K562 (cell line): ENCODE measurements at regions not wholly inside any gene's neighbourhood (a gene's known extent, or its start where the extent isn't known, plus 50 kb on each side); places are given as distances from the start of the nearest gene placed in this dataset.

Experiments used
- CREM ChIP-seq: IDR thresholded peaks from 2 replicates; pipeline ENCODE4 v1.6.1; 2014; ENCODE audit warnings: antibody characterized with exemption, low read depth
- EZH2 ChIP-seq: IDR thresholded peaks from 2 replicates; pipeline ENCODE4 v1.6.1; 2012; ENCODE audit warnings: low read depth, mild to moderate bottlenecking, inconsistent platforms, low read length, borderline replicate concordance
- HOXB6 ChIP-seq: fragments of 250-450 bp; sonication (Bioruptor Pico); IDR thresholded peaks from 2 replicates; pipeline ENCODE4 v1.5.1; 2022; ENCODE audit warnings: mild to moderate bottlenecking, borderline replicate concordance
- POLR2A ChIP-seq: fragments of 450-650 bp; conservative IDR thresholded peaks from 2 replicates; pipeline ENCODE4 v1.6.1; 2016
- TRIM24 ChIP-seq, 2 experiments: fragments of 450-650 bp; IDR thresholded peaks; 2 replicates each; pipeline ENCODE4 v1.6.1; 2016
- ZFX ChIP-seq: sonication (generic); formaldehyde crosslinking; IDR thresholded peaks from 2 replicates; pipeline ENCODE4 v1.8.0; 2022; ENCODE audit warnings: mild to moderate bottlenecking, missing genetic modification reagents, moderate library complexity
- ZNF431 ChIP-seq: sonication (generic); formaldehyde crosslinking; IDR thresholded peaks from 2 replicates; pipeline ENCODE4 v1.8.0; 2022; ENCODE audit warnings: mild to moderate bottlenecking, missing genetic modification reagents
- ZNF764 ChIP-seq: fragments of 250-450 bp; sonication (Bioruptor Pico); IDR thresholded peaks from 2 replicates; pipeline ENCODE4 v1.4.0; 2020; ENCODE audit warnings: low read depth, mild to moderate bottlenecking, moderate library complexity
- ZNF766 ChIP-seq: fragments of 200-800 bp; sonication (Bioruptor generic); conservative IDR thresholded peaks from 2 replicates; pipeline ENCODE4 v1.6.1; 2016; ENCODE audit warnings: missing genetic modification characterization, missing compliant biosample characterization
- ZNF830 ChIP-seq: fragments of 250-450 bp; sonication (Bioruptor Pico); IDR thresholded peaks from 2 replicates; pipeline ENCODE4 v1.5.0; 2021; ENCODE audit warnings: mild to moderate bottlenecking
- TF ChIP-seq, protein P1 (sequence below): sonication (generic); formaldehyde crosslinking; IDR thresholded peaks from 2 replicates; pipeline ENCODE4 v1.5.0; 2020; ENCODE audit warnings: missing genetic modification reagents
- TF ChIP-seq, protein P2 (sequence below): fragments of 250-450 bp; sonication (Bioruptor Pico); IDR thresholded peaks from 2 replicates; pipeline ENCODE4 v1.8.0; 2021; ENCODE audit warnings: mild to moderate bottlenecking, moderate library complexity
- TF ChIP-seq, protein P3 (sequence below): fragments of 200-800 bp; sonication (Bioruptor generic); IDR thresholded peaks from 2 replicates; pipeline ENCODE4 v1.6.1; 2016; ENCODE audit warnings: missing genetic modification characterization, missing compliant biosample characterization
- TF ChIP-seq, protein P4 (sequence below), 3 experiments: IDR thresholded peaks in 2 of 3; conservative IDR thresholded peaks in 1 of 3; 2 replicates each; pipeline ENCODE4 v1.5.1; 2011 to 2012; ENCODE audit warnings: low read length in 3 of 3, mild to moderate bottlenecking in 3 of 3, control low read depth in 2 of 3, improper control_type of control experiment in 1 of 3, inconsistent platforms in 1 of 3, low read depth in 1 of 3, mixed read lengths in 1 of 3, moderate library complexity in 1 of 3; ENCODE audit not compliant: insufficient read depth in 2 of 3

DNA sequence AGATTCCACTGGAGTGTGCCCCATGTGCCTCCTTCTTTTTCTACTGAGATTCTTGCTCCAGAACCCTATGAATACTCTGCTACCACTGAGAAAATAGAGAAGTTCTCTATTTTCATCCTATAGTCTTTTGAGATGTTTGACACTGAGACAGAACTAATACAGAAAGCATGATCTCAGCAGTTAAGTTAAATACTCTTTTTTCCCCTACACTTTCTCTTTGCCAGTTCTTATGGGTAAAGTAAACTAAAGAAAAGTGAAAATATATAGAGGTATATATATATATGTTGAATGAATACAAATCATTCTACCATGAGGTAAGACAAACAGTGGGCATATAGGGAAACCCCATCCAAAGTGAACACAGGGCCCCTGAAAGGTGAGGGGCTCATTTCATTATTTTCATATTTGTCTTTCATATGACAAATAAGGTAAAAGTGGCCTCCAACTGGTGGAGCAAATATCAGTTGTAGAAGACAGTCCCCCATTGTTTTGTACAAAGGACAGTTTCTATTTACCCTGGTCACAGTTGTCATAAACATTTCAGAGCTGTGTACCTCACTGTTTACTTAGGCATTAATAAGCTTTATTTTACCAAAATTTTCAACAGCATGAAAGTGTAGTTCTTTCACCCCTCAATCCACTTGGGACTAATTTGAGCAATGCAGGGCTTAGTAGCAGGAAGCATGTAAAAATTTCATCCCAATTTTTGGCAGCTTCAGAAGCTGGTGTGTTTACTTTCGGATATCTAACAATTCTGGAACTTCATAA, 188.3 kb upstream of the MARCKS start:
- TF ChIP-seq EZH2 (no peak), ZNF431 (CRISPR knock-in tag) (no peak), CREM (no peak), TRIM24 (IDR thresholded peaks at IDR 0.05) (no peak), HOXB6 (CRISPR knock-in tag) (no peak), ZFX (CRISPR knock-in tag) (no peak), ZNF830 (CRISPR knock-in tag) (no peak), ZNF764 (CRISPR knock-in tag) (no peak), ZNF766 (CRISPR knock-in tag) (no peak), POLR2A (no peak)
- TF ChIP-seq, protein P1, sequence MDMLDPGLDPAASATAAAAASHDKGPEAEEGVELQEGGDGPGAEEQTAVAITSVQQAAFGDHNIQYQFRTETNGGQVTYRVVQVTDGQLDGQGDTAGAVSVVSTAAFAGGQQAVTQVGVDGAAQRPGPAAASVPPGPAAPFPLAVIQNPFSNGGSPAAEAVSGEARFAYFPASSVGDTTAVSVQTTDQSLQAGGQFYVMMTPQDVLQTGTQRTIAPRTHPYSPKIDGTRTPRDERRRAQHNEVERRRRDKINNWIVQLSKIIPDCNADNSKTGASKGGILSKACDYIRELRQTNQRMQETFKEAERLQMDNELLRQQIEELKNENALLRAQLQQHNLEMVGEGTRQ (CRISPR knock-in tag): no peak
- TF ChIP-seq, protein P2, sequence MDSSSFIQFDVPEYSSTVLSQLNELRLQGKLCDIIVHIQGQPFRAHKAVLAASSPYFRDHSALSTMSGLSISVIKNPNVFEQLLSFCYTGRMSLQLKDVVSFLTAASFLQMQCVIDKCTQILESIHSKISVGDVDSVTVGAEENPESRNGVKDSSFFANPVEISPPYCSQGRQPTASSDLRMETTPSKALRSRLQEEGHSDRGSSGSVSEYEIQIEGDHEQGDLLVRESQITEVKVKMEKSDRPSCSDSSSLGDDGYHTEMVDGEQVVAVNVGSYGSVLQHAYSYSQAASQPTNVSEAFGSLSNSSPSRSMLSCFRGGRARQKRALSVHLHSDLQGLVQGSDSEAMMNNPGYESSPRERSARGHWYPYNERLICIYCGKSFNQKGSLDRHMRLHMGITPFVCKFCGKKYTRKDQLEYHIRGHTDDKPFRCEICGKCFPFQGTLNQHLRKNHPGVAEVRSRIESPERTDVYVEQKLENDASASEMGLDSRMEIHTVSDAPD (CRISPR knock-in tag): no peak
- TF ChIP-seq, protein P3, sequence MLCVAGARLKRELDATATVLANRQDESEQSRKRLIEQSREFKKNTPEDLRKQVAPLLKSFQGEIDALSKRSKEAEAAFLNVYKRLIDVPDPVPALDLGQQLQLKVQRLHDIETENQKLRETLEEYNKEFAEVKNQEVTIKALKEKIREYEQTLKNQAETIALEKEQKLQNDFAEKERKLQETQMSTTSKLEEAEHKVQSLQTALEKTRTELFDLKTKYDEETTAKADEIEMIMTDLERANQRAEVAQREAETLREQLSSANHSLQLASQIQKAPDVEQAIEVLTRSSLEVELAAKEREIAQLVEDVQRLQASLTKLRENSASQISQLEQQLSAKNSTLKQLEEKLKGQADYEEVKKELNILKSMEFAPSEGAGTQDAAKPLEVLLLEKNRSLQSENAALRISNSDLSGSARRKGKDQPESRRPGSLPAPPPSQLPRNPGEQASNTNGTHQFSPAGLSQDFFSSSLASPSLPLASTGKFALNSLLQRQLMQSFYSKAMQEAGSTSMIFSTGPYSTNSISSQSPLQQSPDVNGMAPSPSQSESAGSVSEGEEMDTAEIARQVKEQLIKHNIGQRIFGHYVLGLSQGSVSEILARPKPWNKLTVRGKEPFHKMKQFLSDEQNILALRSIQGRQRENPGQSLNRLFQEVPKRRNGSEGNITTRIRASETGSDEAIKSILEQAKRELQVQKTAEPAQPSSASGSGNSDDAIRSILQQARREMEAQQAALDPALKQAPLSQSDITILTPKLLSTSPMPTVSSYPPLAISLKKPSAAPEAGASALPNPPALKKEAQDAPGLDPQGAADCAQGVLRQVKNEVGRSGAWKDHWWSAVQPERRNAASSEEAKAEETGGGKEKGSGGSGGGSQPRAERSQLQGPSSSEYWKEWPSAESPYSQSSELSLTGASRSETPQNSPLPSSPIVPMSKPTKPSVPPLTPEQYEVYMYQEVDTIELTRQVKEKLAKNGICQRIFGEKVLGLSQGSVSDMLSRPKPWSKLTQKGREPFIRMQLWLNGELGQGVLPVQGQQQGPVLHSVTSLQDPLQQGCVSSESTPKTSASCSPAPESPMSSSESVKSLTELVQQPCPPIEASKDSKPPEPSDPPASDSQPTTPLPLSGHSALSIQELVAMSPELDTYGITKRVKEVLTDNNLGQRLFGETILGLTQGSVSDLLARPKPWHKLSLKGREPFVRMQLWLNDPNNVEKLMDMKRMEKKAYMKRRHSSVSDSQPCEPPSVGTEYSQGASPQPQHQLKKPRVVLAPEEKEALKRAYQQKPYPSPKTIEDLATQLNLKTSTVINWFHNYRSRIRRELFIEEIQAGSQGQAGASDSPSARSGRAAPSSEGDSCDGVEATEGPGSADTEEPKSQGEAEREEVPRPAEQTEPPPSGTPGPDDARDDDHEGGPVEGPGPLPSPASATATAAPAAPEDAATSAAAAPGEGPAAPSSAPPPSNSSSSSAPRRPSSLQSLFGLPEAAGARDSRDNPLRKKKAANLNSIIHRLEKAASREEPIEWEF (CRISPR knock-in tag): no peak
- TF ChIP-seq, protein P4, sequence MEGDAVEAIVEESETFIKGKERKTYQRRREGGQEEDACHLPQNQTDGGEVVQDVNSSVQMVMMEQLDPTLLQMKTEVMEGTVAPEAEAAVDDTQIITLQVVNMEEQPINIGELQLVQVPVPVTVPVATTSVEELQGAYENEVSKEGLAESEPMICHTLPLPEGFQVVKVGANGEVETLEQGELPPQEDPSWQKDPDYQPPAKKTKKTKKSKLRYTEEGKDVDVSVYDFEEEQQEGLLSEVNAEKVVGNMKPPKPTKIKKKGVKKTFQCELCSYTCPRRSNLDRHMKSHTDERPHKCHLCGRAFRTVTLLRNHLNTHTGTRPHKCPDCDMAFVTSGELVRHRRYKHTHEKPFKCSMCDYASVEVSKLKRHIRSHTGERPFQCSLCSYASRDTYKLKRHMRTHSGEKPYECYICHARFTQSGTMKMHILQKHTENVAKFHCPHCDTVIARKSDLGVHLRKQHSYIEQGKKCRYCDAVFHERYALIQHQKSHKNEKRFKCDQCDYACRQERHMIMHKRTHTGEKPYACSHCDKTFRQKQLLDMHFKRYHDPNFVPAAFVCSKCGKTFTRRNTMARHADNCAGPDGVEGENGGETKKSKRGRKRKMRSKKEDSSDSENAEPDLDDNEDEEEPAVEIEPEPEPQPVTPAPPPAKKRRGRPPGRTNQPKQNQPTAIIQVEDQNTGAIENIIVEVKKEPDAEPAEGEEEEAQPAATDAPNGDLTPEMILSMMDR (IDR thresholded peaks at IDR 0.05 in 2 of 3, conservative IDR thresholded peaks at IDR 0.05 in 1 of 3; ENCODE audit: insufficient read depth in 2 of 3, low read depth in 1 of 3, low read length in 3 of 3): no peak
